Stimulated activated CD8-positive, alpha-beta memory T cell treated with anti-CD3 and anti-CD28 coated beads, Interleukin-4, amount 100 ng/mL, for 48 hours (primary cell): ENCODE measurements at regions not wholly inside any gene's neighbourhood (a gene's known extent, or its start where the extent isn't known, plus 50 kb on each side); places are given as distances from the start of the nearest gene placed in this dataset.

Experiments
- DNase-seq: peaks from one replicate; pipeline ENCODE4 v3.0.0-alpha.2; 2020

DNA sequence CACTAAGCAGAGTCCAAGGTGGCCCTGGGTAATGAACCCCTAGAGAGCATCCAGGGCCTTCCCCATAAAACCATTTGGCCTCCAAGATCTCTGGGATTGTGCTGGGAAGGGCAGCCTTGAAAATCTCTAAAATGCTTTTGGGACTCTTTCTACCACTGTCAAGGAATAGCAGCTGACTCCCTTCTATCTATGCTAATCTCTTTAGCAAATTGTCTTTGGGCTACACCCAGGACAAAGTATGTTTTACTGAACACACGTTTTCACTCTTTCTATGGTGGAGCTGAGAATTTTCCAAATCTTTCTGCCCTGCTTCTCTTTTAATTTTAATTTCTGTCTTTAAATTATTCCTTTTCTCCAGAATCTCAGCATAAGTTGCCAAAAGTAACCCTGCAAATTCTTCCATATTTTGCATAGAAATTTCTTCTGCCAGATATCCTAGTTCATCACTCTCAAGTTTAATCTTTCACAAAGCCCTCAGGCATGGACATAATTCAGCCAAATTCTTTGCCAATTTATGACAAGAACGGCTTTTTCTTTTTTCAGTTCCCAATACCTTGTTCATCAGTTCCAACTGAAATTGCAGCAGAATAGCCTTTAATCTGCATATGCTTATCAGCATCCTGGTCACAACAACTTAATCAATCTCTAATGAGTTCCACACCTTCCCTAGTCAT, 687.0 kb upstream of the ADGRL4 start:
- no peak for DNase-seq

DNA sequence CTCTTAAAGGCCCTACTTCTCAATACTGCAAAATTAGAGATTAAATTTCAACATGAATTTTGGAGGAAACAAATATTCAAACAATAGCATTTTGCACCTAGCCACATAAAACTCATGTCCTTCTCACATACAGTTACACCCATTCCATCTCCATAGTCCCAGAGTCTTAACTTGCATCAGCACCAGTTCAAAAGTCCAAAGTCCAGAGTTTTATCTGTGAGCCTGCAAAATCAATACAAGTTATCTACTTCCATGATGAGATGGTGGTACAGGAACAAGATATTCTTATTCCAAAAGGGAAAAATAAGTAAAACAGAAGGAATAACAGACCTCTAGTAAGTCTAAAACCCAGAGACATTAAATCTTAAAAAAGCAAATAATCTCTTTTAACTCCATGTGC, 686.0 kb upstream of the ADGRL4 start:
- no peak for DNase-seq

DNA sequence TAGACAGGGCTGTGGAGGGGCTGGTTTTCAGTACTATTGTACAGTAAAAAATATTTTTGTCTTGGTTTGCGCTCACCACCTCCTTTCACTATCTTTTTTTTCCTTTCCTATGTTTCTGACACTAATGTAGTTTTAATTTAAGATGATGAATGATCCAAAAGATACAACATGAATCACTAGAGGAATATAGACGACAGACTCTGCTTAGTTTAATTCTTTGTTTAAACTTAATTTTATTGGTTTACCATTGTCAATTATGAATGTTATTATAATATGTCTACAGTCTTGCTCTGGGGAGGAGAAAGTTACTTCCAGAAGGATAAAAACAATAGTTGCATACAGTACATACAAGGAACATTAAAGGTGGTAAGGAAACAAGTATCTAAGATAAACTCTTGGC, 682.4 kb upstream of the ADGRL4 start:
- DNase-seq: no peak

DNA sequence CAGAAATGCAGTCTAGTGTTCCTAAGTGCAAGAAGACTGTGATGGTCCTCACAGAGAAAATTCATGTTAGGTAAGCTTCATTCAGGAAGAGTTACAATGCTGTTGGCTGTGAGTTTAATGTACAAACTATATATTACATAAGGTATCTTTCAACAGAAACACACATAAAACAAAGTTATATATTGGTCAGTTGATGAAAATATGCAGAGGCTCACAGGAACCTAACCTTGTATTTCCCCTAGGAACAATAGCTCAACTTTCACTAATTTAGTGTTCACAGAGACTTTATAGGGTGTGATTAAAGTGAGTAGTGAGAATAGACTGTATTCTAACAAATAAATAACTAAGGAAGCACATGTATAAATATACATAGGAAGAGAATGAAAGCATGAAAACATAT, 676.9 kb upstream of the ADGRL4 start:
- no peak for DNase-seq

DNA sequence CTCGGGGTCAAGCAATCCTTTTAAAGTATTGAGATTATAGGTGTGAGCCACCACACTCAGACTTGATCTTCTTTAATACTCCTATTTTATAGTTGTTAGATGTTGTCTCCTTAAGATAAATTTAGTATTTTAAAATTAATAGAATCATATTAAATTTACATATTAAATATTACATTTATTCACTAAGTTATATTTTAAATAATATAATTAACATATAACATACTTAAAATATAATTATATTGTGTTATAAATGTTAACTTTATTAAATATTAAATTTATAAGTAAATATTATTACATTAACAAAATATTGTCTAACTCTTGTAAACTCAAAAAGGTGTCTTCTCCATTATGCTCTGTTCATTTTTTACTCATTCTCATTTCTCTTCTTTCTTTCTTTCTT, 675.9 kb upstream of the ADGRL4 start:
- DNase-seq: no peak

DNA sequence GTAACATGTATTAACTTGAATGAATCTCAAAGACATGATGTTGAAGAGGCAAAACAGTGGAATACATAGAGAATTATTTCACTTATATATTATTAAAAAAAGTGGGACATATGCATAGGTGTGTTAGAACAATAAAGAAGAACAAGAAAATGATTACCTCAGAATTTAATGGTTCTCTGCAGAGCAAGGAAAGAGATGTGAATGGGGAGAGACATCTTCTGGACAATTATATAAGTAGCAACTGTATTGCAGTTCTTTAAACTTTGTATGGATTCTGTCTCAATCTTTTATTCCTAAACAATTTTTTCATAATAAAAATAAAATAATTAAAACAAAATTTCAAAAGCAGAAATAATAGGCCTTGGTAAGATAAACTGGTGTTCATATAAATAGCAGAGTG, 674.9 kb upstream of the ADGRL4 start:
- DNase-seq: no peak

DNA sequence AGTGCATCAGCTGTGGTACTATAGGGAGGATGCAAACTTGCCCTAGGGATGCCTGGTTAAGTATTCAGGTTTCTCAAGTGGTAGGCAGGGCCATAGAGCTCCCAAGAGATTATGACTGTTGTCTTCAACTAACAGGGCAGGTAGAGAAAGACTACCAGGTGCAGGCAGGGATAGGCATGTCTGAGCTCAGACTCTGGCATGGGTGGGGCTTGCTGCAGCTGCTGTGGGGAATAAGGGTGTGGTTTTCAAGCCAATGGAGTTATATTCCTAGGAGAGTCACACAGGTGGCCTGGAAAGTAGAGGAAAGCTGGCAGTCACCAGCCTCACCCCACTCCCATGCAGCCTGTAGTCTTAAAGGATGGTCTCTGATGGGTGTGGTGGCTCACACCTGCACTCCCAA, 673.4 kb upstream of the ADGRL4 start:
- DNase-seq: no peak

DNA sequence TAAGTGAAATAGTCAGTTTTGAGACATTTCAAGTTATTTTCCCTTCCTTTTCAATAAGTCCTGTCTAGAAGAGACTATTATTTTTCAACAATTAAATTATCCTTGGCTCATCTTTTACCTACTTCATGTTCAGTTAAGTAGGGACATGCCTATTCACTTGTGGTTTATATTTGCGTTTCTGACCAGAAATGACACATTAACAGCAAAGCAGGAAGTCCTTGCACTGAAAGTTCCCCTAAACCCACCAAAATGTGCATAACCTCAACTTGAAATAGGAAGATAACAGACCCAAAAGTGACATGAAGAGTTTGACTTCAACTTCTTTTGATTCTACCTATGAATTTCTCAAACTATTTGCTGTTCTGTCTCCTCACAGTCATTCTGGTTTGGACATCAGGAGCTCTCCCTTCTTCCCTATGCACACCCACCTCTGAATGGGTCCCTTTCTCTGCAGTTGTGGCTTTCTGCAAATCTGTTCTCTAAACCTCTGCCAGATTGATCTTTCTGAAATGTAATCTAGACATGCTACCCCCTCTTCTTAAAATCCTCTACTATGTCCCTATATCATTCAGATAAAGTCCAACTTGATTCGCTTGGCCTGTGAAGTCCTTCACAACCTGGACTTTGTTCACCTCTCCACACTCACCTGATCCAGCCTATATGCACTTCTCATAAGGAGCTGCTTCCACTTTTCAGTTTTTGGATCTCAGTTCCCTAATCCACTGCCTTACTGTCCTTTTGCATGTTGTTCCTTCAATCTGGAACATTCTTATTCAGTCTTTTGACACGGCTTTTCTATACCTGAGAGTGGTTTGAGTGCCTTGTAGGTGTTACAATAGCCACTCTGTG, 661.5 kb upstream of the ADGRL4 start:
- no peak for DNase-seq

DNA sequence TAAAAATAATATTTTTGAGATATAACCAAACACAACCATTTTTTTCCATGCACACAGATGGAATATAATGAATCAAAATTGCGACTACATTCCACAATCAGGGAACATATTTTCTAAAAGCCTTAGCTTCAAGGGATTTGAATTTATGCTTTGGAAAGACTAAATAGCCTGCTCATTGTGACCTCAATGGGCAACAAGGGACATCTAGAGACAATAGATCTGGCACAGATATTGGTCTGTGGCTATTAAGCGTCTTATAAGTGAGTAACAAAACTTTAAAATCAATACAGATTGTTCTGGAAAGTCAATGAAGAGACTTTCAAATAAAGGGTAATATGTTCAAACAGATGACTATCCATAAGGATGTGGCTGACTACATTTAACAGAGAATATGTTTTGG, 660.6 kb upstream of the ADGRL4 start:
- DNase-seq: no peak

DNA sequence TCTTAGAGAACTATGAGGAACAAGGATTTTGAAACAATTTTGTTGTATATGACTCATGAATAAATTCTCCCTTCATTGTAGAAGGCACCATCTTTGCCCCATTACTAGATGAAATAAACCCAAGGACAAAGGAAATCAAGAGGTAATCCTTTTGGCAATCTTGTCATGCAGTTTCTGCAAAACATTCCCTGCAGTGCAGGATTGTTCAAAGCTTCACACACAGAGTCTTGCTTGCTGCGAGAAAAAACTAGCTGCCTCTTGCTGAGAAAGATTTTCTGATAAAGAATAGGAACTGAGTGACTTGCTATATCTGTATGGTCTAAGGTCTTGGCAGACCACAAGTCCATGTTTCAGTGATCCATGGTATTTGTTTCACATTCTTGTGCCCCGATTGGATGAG, 657.4 kb upstream of the ADGRL4 start:
- DNase-seq: no peak

DNA sequence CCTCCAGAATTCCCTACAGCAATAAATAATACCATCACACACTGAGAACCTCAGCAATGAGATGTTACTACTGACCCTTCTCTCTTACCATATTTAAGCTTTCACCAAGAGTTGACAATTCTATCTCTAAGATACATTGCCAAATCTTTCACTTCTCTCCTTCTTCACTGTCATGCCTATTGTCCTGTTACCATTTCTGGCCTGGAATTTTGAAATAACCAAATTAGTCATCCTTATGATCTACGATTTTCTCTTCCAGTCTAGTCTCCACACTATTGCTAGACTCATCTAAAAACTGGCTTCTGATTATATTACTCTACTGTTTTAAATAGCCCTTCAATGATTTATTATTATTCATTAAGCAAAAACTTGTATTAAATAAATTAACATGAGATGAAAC, 656.1 kb upstream of the ADGRL4 start:
- DNase-seq: no peak

DNA sequence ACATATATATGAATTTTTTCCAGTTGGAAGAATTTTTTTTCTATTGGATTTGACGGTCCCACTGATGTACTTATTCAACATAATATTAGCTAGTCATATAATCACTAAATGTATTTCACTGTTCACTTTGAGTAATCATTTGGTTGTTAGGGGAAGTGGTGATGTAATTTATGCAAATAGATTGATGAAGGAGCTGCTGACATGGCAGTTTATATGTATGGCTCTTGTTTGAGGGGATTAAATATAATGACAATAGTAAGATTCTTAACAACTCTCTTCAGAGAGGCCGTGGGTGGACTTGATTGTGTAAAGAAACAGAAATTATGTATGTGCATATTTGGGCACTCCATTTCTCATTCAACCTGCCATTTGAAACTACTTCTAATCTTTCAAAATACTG, 653.6 kb upstream of the ADGRL4 start:
- no peak for DNase-seq

DNA sequence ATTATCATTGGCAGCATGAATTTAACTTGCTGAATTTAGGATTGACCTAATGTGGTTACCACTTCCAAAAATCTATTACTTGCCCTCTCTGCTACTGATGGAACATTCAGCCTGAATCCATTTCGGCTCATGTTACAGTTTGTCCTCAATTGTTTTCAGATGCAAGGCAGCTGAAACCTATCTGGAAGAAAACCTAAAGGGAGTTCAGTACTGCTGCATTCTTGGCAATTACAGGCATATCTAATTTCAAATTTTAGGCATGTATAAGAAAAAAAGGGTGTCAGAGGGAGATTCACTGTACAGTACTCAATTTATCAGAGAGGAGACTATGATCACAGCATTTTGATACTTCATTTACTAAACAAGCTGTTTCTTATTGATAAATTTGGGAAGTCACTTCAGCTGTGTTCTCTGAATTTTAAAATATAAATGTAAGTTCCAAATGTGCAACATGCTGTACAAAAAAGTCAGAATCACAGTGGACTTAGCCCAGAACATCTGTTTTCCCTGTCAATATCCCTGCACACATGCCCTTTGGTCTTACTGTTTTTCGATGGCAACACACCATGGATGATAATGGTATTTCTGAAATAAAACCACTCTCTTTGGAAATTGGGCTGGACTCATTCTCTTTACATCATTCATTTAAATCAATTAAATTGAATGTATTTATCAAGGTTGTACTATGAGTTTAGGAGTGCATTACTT, 651.6 kb upstream of the ADGRL4 start:
- DNase-seq: no peak

DNA sequence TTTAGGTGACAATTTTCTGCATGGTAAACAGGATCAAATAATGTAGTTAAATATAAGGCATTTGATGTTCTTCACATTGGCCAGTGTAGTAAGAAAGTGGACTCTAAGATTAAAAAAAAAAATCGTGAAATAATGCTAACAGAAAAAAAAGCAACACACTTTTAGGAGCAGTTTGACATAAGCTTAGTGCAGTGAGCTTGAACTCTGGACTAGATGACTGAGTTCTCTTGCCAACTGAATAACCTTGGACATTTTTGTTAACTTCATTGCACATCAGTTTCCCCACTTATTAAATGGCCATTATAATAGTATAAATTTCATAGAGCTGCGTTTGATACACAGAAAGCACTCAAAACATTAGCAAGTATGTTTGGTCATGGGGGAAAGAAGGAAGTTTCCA, 649.3 kb upstream of the ADGRL4 start:
- DNase-seq: no peak

DNA sequence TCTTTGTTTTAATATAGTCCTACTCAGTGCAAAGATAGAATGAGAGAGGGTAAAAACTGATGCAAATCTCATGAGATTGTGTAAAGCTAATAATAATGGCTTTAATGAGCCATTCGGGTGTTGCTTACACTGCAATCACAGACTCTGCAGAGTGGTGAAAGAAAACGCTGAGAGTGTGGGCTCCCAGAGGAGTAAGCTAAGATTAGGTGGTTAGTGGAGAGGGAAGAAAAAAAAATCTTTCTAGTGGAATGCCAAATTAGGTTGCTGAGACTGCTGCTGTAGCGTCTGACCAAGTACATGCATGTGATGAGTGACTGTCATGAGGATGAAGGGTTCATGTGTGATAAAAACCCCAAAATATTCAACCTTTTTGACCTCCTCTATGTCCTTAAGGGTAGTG, 645.9 kb upstream of the ADGRL4 start:
- DNase-seq: no peak

DNA sequence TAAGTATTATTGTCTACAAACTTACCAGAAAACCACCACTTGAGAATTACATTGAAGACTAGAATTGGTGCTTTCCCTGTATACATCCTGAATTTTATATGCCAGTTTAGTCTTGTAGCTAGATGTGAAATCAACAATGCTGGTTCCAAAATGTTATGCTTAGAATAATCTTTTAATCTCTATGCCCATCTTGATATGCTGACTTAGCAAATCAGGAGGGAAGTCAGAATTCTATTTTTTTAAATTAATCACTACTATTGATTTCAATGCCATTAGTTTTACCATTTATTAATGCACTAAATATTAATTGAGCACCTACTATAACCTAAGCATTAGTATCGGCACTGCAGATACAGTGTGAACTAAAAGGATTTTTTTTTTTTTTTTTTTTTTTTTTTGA, 641.6 kb upstream of the ADGRL4 start:
- no peak for DNase-seq

DNA sequence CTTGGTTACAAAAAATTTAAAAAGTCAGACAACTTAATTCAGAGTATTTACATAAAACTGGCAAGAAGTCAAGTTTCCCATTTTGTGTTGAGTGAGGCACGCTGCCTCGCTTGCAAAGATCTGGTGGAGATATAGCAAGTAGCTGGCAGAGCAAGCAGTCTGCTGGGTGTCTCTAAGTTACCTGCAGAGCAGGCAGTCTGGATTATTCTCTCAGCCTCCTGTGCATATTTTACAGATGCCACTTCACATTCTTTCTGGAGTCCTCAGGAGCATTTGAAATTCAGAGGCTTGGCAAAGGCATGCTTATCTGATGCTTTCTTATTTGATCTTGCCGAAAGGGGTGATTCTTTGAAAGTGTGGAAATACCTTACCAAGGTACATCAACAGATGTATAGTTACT, 640.4 kb upstream of the ADGRL4 start:
- no peak for DNase-seq

DNA sequence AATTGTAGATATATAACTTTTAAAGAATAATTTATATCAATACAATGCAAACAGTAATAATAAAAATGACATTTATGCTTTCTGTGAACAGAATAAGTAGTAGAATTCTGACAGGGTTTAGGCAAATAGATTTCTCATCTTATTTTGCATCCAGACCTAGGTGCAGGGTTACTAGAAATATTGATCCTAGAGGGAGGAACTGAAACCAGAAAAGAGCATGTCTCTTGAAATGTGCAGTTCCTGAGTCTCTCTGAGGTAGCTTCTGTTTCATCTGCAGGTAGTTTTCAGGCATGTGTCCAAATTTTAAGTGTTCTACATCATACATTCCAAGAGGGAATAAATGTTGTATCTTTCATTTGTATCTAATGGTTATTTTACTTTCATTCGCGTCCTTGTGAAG, 631.9 kb upstream of the ADGRL4 start:
- no peak for DNase-seq

DNA sequence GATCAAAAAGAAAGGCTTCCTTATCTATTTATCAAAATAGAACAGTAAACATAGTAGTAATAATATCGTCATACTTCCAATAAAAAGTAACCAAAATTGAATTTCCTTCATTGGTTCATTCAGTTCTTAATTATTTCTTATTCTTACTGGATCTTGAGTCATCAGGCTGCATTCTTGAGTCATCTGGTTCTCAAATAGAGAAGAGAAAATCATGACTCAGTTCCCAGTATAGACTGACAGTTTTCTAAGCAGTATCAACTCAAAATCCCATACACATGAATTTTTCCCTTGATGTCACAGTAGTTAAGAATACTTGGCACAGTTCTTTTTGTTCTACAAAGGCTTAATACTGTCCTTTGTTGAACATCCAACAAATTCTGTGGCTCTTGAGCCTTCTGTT, 626.9 kb upstream of the ADGRL4 start:
- DNase-seq: no peak

DNA sequence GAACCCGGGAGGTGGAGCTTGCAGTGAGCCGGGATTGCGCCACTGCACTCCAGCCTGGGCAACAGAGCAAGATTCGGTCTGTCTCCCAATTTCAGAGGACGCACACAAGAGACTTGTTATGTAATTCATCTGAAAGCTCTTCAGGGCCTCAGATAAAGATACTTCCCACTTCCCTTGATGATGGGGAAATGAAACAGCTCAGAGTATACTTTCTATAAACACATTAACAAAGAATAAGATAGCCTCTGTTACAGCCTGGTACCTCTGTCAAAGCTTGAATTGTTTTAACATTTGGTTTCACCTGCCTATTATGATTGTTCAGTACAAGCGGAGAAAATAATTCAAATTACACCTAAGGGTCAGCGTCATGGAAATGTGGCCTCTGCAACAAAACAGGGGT, 622.9 kb upstream of the ADGRL4 start:
- DNase-seq: no peak

DNA sequence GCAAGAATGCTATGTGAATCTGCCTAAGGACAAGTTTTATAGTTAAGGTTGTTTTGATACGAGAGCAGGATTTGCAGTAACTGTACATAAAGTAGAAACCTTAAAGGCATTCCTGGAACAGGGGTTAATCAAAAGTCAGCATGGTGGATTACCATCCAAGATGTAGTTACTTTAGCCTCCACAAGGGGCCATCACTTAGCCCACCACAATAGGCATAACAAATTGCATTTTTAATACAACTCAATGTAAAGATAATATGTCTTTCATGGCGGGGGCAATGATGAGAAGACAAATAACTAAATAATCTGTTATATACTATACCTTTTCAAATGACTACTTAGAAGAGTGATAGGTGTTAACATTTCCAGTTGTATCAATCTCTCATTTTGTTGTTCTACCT, 611.2 kb upstream of the ADGRL4 start:
- DNase-seq: no peak

DNA sequence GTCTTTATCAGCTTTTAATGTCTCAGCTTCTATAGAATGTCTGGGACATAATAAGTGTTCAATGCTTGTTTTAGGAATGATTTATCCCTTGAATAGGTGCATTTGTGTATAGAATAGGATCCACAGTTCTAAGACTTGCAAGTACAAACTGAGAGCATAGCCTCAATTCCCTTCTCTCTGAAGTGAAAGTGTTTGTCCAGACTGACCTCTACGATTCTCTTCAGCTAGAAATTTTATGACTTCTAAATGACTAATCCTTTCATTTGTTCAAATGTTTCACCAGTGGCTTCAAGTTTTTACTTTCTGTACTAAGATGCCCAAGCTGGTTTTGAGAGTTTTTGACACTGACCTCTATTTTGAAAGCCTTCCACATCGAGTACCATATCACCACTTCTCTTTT, 608.2 kb upstream of the ADGRL4 start:
- DNase-seq: no peak

DNA sequence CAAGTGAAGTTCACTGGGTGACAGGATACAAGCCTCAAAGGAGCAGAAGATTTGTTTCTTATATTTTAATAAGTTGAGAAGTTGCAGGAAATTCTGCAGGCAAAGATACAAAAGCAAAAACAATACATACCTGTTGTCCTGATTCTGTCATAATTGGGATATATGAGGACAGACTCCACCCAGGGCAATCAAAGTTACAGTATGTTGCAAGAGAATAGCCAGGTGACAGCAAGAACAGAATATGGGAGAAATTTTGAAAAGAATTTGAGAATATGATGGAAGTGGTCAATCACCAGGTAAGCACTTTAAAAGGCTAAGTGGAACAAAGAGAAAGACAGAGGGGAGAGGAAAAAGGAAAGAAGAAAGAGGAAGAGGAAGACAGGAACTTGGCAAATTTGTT, 607.6 kb upstream of the ADGRL4 start:
- no peak for DNase-seq

DNA sequence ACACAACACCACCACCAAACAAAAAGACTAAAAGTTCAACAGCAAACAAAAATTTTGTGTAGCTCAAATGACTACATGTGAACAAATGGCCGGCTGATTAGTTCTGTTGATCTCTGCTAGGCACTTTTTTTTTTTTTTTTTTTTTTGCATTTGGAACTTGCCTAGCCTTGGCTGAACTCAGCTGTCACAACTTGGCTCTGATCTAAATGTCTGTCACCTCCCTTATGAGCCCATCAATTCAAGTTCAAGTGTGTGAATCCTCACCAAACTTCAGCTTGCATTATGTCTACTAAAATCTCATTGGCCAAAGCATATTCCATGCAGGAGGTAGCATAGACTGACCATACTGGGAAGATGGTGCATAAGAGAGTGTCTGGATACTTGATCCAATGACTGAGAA, 606.5 kb upstream of the ADGRL4 start:
- DNase-seq: no peak
